ENCODE measurements at regions not wholly inside any gene's neighbourhood (a gene's known extent, or its start where the extent isn't known, plus 50 kb on each side); places are given as distances from the start of the nearest gene placed in this dataset.

GRCh38 chr11:111067994-111068393 lies 177.5 kb upstream of the POU2AF2 start:
- intact Hi-C loops (cut with micrococcal nuclease): no loop called here
- Histone ChIP-seq H3K9me2 (ENCODE audit: insufficient read depth) (no peaks in the 10 kb centered on the region), H3K4me1 (ENCODE audit: control insufficient read depth in 1 of 2, insufficient read depth in 2 of 2, low read length in 2 of 2) (no peaks in the 10 kb centered on the region), H3K27ac (ENCODE audit: low read depth, low read length) (no peak overlapping the region), H3K4me2 (ENCODE audit: low read length) (no peak overlapping the region), H2AFZ (ENCODE audit: low read depth, low read length, poor library complexity, severe bottlenecking) (no peak overlapping the region), H3K4me3 (replicated peaks in 1 of 2; ENCODE audit: low read depth in 1 of 2, low read length in 2 of 2) (no peak overlapping the region), H3K9ac (ENCODE audit: low read length) (no peak overlapping the region), H3K9me3 (ENCODE audit: control insufficient read depth in 1 of 2, insufficient read depth in 1 of 2, low read depth in 1 of 2, low read length in 2 of 2) (peaks cover 0 to 5% of the 10 kb centered on the region in 2 experiments; a peak in 1 of 4 replicates), H3K36me3 (ENCODE audit: control insufficient read depth in 1 of 2, insufficient read depth in 2 of 2, low read length in 2 of 2) (no peaks in the 10 kb centered on the region), H3K27me3 (ENCODE audit: insufficient read depth, low read length) (no peaks in the 10 kb centered on the region), H4K20me1 (ENCODE audit: insufficient read depth) (no peaks in the 10 kb centered on the region), H3K79me2 (ENCODE audit: insufficient read depth, low read length) (no peaks in the 10 kb centered on the region)
- DNase-seq (ENCODE audit: low read depth, low spot score): no peak
- TF ChIP-seq YY1 (IDR thresholded peaks at IDR 0.05; ENCODE audit: extremely low read depth, insufficient replicate concordance, low read depth, low read length): no peak
- no peak for TF ChIP-seq EGR1 (IDR thresholded peaks at IDR 0.05; ENCODE audit: low read depth)
- TF ChIP-seq REST (IDR thresholded peaks at IDR 0.05; ENCODE audit: low read depth): no peak
- TF ChIP-seq CEBPB (IDR thresholded peaks at IDR 0.05; ENCODE audit: low read depth): no peak
- no peak for TF ChIP-seq ATF3 (IDR thresholded peaks at IDR 0.05)
- no peak for TF ChIP-seq RAD21 (IDR thresholded peaks at IDR 0.05; ENCODE audit: low read depth)
- no peak for TF ChIP-seq MAX (IDR thresholded peaks at IDR 0.05)
- no peak for TF ChIP-seq TCF7L2 (IDR thresholded peaks at IDR 0.05; ENCODE audit: borderline replicate concordance, extremely low read depth, insufficient read depth, insufficient read length)
- ATAC-seq: no peak
- ChIA-PET RAD21 (ENCODE audit: low non-redundant PET in 1 of 2, low total read pairs in 2 of 2, uncharacterized antibody in 2 of 2, unreplicated experiment in 2 of 2) (no interaction called here), CTCF (no interaction called here), POLR2A (no interaction called here)
- BruUV-seq (replicated peaks): no TSS peak
